Kidney epithelial cell (primary cell): ENCODE measurements at regions not wholly inside any gene's neighbourhood (a gene's known extent, or its start where the extent isn't known, plus 50 kb on each side); places are given as distances from the start of the nearest gene placed in this dataset.

ENCODE experiments used
- DNase-seq: peaks from one replicate; pipeline ENCODE4 v3.0.0-alpha.2; 2010; ENCODE audit warnings: low read depth
- H3K27me3 ChIP-seq: 2 replicates; pipeline ENCODE4 v1.6.0; 2011; ENCODE audit warnings: low read length; ENCODE audit not compliant: control insufficient read depth, insufficient read depth
- H3K36me3 ChIP-seq: 2 replicates; pipeline ENCODE4 v1.5.1; 2011; ENCODE audit warnings: low read length; ENCODE audit not compliant: control insufficient read depth, insufficient read depth
- H3K4me3 ChIP-seq: 2 replicates; pipeline ENCODE4 v1.5.1; 2011; ENCODE audit warnings: low read depth, mild to moderate bottlenecking, control low read depth, low read length
- TF ChIP-seq, protein P1 (sequence below): IDR thresholded peaks from 2 replicates; pipeline ENCODE4 v1.5.1; 2011; ENCODE audit warnings: mild to moderate bottlenecking, moderate library complexity, low read length, control low read depth, inconsistent platforms; ENCODE audit not compliant: insufficient read depth, poor library complexity, severe bottlenecking

GRCh38 chr14:80146941-80147340 lies 64.4 kb downstream of the DIO2 start:
- TF ChIP-seq, protein P1, sequence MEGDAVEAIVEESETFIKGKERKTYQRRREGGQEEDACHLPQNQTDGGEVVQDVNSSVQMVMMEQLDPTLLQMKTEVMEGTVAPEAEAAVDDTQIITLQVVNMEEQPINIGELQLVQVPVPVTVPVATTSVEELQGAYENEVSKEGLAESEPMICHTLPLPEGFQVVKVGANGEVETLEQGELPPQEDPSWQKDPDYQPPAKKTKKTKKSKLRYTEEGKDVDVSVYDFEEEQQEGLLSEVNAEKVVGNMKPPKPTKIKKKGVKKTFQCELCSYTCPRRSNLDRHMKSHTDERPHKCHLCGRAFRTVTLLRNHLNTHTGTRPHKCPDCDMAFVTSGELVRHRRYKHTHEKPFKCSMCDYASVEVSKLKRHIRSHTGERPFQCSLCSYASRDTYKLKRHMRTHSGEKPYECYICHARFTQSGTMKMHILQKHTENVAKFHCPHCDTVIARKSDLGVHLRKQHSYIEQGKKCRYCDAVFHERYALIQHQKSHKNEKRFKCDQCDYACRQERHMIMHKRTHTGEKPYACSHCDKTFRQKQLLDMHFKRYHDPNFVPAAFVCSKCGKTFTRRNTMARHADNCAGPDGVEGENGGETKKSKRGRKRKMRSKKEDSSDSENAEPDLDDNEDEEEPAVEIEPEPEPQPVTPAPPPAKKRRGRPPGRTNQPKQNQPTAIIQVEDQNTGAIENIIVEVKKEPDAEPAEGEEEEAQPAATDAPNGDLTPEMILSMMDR: no peak
- no peak overlapping the region for H3K4me3 ChIP-seq
- no peak for DNase-seq
- no peaks in the 10 kb centered on the region for H3K36me3 ChIP-seq
- H3K27me3 ChIP-seq: no peaks in the 10 kb centered on the region

- H3K36me3 ChIP-seq: no peaks in the 10 kb centered on the region
- TF ChIP-seq, protein P1: no peak
- no peak for DNase-seq
- H3K4me3 ChIP-seq: no peak overlapping the region
- no peaks in the 10 kb centered on the region for H3K27me3 ChIP-seq
Measured at GRCh38 chr14:80136358-80136757, 74.9 kb downstream of the DIO2 start.

GRCh38 chr14:80135305-80136088 lies 75.8 kb downstream of the DIO2 start:
- DNase-seq: no peak
- Histone ChIP-seq H3K27me3 (no peaks in the 10 kb centered on the region), H3K4me3 (no peak overlapping the region), H3K36me3 (no peaks in the 10 kb centered on the region)
- TF ChIP-seq, protein P1: no peak

GRCh38 chr14:80134321-80134720 lies 77.0 kb downstream of the DIO2 start:
- TF ChIP-seq, protein P1: no peak
- Histone ChIP-seq H3K36me3 (no peaks in the 10 kb centered on the region), H3K4me3 (no peak overlapping the region), H3K27me3 (no peaks in the 10 kb centered on the region)
- DNase-seq: no peak

- no peak overlapping the region for H3K4me3 ChIP-seq
- TF ChIP-seq, protein P1: no peak
- H3K27me3 ChIP-seq: no peaks in the 10 kb centered on the region
- H3K36me3 ChIP-seq: no peaks in the 10 kb centered on the region
- no peak for DNase-seq
Measured at GRCh38 chr14:80133457-80133856, 77.8 kb downstream of the DIO2 start.

- no peak overlapping the region for H3K4me3 ChIP-seq
- H3K27me3 ChIP-seq: no peaks in the 10 kb centered on the region
- no peak for DNase-seq
- H3K36me3 ChIP-seq: no peaks in the 10 kb centered on the region
- TF ChIP-seq, protein P1: no peak
Measured at GRCh38 chr14:80127466-80127865, 83.8 kb downstream of the DIO2 start.
